Caco-2 (cell line): ENCODE measurements at regions not wholly inside any gene's neighbourhood (a gene's known extent, or its start where the extent isn't known, plus 50 kb on each side); places are given as distances from the start of the nearest gene placed in this dataset.

Experiments used
- BruUV-seq: library from RNA; stranded (reverse); fragments of 400-500 nt; replicated peaks from 2 replicates; lab custom pipeline; 2021; lab: Mats Ljungman, UMichigan
- CTCF ChIA-PET: fragments of 300-600 bp; sonication (Branson Sonifier 250); formaldehyde crosslinking; loops from one replicate; lab custom pipeline; 2022; ENCODE audit warnings: antibody characterized with exemption; lab: Charles Lee
- POLR2A ChIA-PET: fragments of 300-600 bp; sonication (Branson Sonifier 250); formaldehyde crosslinking; loops from one replicate; lab custom pipeline; 2022; ENCODE audit warnings: antibody characterized with exemption; lab: Charles Lee
- DNase-seq, 2 experiments: peaks; one replicate each; pipeline versions ENCODE4 v3.0.0 to v3.0.0-alpha.2; 2020 to 2022
- H3K27me3 ChIP-seq: replicated peaks from 2 replicates; pipeline ENCODE4 v1.6.0; 2011; ENCODE audit warnings: low read length; ENCODE audit not compliant: control insufficient read depth, insufficient read depth
- H3K36me3 ChIP-seq: 2 replicates; pipeline ENCODE4 v1.5.1; 2011; ENCODE audit warnings: low read length; ENCODE audit not compliant: control insufficient read depth, insufficient read depth
- H3K4me1 ChIP-seq: fragments of 250-450 bp; sonication (Bioruptor Pico); 2 replicates; pipeline ENCODE4 v1.5.1; 2020; ENCODE audit warnings: mild to moderate bottlenecking
- H3K4me3 ChIP-seq: 2 replicates; pipeline ENCODE4 v1.5.1; 2011; ENCODE audit warnings: low read depth, mild to moderate bottlenecking, control low read depth, low read length
- H3K9me3 ChIP-seq: fragments of 250-450 bp; sonication (Bioruptor Pico); 2 replicates; pipeline ENCODE4 v1.5.1; 2020; ENCODE audit warnings: mild to moderate bottlenecking, moderate library complexity
- H3K27ac Mint-ChIP-seq: one replicate; pipeline ENCODE4 v1.8.0; 2022; ENCODE audit warnings: mixed read lengths; ENCODE audit not compliant: unreplicated experiment
- H3K27me3 Mint-ChIP-seq: one replicate; pipeline ENCODE4 v1.8.0; 2022; ENCODE audit warnings: mixed read lengths; ENCODE audit not compliant: insufficient read depth, unreplicated experiment
- H3K36me3 Mint-ChIP-seq: one replicate; pipeline ENCODE4 v1.8.0; 2022; ENCODE audit warnings: mild to moderate bottlenecking, mixed read lengths; ENCODE audit not compliant: insufficient read depth, unreplicated experiment
- H3K4me1 Mint-ChIP-seq: one replicate; pipeline ENCODE4 v1.8.0; 2022; ENCODE audit warnings: low read depth, mixed read lengths; ENCODE audit not compliant: unreplicated experiment
- H3K4me3 Mint-ChIP-seq: one replicate; pipeline ENCODE4 v1.8.0; 2022; ENCODE audit warnings: mild to moderate bottlenecking, moderate library complexity, mixed read lengths; ENCODE audit not compliant: unreplicated experiment
- H3K9me3 Mint-ChIP-seq: one replicate; pipeline ENCODE4 v1.8.0; 2022; ENCODE audit warnings: mixed read lengths; ENCODE audit not compliant: unreplicated experiment
- CTCF ChIP-seq, 2 experiments: fragments of 200-600 bp in 1 of 2; IDR thresholded peaks; 1 replicate in 1 of 2; 2 replicates in 1 of 2; pipeline versions ENCODE4 v1.5.1 to v1.8.0; 2011 to 2022; ENCODE audit warnings: antibody characterized with exemption in 1 of 2, control low read depth in 1 of 2, inconsistent platforms in 1 of 2, low read depth in 1 of 2, low read length in 1 of 2, mild to moderate bottlenecking in 1 of 2, moderate library complexity in 1 of 2; ENCODE audit not compliant: insufficient read depth in 1 of 2, severe bottlenecking in 1 of 2, unreplicated experiment in 1 of 2
- intact Hi-C: fragments of 100-400 bp; cut with micrococcal nuclease; formaldehyde crosslinking; loops from one replicate; pipeline ENCODE4 v1.10.0; 2022; ENCODE audit not compliant: unreplicated experiment

DNA sequence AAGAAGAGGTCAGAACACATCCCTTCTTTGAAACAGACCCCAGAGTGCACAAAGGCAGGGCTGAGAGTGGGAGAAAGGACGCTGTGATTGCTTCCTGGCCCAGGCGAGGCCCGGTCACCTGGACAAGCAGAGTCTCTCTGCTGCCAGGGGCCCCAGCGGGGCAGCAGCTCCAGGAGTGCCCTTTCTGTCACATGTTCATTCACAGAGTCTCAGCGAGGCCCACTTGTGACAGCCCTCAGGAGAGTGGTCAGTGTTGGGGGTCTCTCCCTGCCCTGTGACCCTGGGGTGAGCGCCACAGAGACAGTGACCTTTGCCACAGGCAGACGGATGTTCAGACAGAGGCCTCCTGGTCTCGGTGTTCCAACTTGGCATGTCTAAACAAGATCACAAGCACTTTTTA, 130.2 kb upstream of the IRX4 start:
- H3K36me3 ChIP-seq: no peaks in the 10 kb centered on the region
- no peak overlapping the region for H3K27ac Mint-ChIP-seq
- no peaks in the 10 kb centered on the region for H3K9me3 ChIP-seq
- POLR2A ChIA-PET: no interaction called here
- no peak overlapping the region for H3K4me3 ChIP-seq
- H3K36me3 Mint-ChIP-seq: no peaks in the 10 kb centered on the region
- intact Hi-C loops: loop anchor here (10.0 kb wide), 1 partner anchor 248 kb away; no protein-coding TSS in a partner anchor
- H3K9me3 Mint-ChIP-seq: no peaks in the 10 kb centered on the region
- peaks cover 23% of the 10 kb centered on the region for H3K27me3 Mint-ChIP-seq
- no peaks in the 10 kb centered on the region for H3K4me1 Mint-ChIP-seq
- H3K27me3 ChIP-seq: no peaks in the 10 kb centered on the region; the same call in 1 of the 2 replicates
- BruUV-seq: no TSS peak
- CTCF ChIA-PET: no interaction called here
- no peak for DNase-seq
- TF ChIP-seq CTCF (IDR thresholded peaks at IDR 0.05; ENCODE audit: insufficient read depth in 1 of 2, low read depth in 1 of 2, low read length in 1 of 2, severe bottlenecking in 1 of 2, unreplicated experiment in 1 of 2): no peak
- H3K4me1 ChIP-seq: no peaks in the 10 kb centered on the region
- H3K4me3 Mint-ChIP-seq: no peak overlapping the region

DNA sequence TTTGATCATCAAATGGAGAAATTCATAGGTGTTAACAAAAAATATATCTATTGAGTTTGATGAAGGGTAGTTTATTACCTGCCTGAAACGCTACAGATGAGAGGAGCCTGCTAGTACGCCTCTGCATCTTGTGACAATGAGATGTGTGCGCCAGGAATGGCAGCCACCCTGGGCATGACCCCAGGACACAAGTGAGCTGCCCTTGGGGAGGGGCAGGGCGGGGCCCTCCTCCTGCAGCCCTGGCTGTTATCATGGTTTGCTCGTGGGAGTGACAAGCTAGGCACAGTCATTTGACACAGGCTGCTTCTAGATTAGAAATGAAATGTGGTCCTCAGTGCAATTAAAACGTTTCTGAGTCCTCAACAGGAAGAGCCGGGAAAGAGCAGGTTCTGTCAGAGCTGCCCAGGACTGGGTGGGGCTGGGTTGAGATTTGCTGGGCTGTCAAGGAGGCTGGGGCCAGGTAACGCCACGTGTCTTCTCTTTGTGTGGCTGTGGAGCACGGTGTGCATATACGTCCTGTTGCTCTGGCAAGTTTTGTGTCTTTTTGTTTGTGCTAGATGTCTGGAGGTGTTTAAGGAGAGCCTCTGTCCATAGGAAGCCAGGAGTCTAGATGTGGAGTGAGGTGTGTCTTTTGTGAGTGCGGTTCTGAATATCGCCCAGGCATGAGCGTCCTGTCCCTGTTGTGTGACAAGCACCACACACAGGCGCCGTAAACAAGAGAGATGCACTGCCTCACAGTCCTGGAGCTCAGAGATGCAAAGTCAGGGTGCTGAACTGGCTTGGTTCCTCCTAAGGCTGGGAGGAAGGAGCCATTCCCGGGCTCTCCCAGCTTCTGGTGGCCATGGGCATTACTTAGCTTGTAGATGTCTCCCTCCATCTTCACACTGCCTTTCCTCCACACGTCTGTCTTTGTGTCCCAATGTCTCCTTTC, 129.0 kb upstream of the IRX4 start:
- no peak for DNase-seq
- no peaks in the 10 kb centered on the region for H3K4me1 ChIP-seq
- Mint-ChIP-seq H3K4me3 (no peak overlapping the region), H3K9me3 (no peaks in the 10 kb centered on the region), H3K27me3 (peaks cover 23% of the 10 kb centered on the region), H3K4me1 (no peaks in the 10 kb centered on the region), H3K27ac (no peak overlapping the region), H3K36me3 (no peaks in the 10 kb centered on the region)
- intact Hi-C loops: loop anchor here (10.0 kb wide), 1 partner anchor 247 kb away; no protein-coding TSS in a partner anchor
- H3K9me3 ChIP-seq: no peaks in the 10 kb centered on the region
- no peaks in the 10 kb centered on the region for H3K36me3 ChIP-seq
- no peaks in the 10 kb centered on the region; the same call in 1 of the 2 replicates for H3K27me3 ChIP-seq
- no peak for TF ChIP-seq CTCF (IDR thresholded peaks at IDR 0.05; ENCODE audit: insufficient read depth in 1 of 2, low read depth in 1 of 2, low read length in 1 of 2, severe bottlenecking in 1 of 2, unreplicated experiment in 1 of 2)
- ChIA-PET POLR2A (no interaction called here), CTCF (no interaction called here)
- BruUV-seq: no TSS peak
- H3K4me3 ChIP-seq: no peak overlapping the region

- POLR2A ChIA-PET: no interaction called here
- Mint-ChIP-seq H3K27me3 (peaks cover 23% of the 10 kb centered on the region), H3K27ac (no peak overlapping the region), H3K4me3 (no peak overlapping the region), H3K4me1 (no peaks in the 10 kb centered on the region), H3K36me3 (no peaks in the 10 kb centered on the region), H3K9me3 (no peaks in the 10 kb centered on the region)
- H3K9me3 ChIP-seq: no peaks in the 10 kb centered on the region
- DNase-seq: no peak
- no peaks in the 10 kb centered on the region; the same call in 1 of the 2 replicates for H3K27me3 ChIP-seq
- CTCF ChIA-PET: no interaction called here
- no peaks in the 10 kb centered on the region for H3K4me1 ChIP-seq
- H3K4me3 ChIP-seq: no peak overlapping the region
- no peak for TF ChIP-seq CTCF (IDR thresholded peaks at IDR 0.05; ENCODE audit: insufficient read depth in 1 of 2, low read depth in 1 of 2, low read length in 1 of 2, severe bottlenecking in 1 of 2, unreplicated experiment in 1 of 2)
- H3K36me3 ChIP-seq: no peaks in the 10 kb centered on the region
- BruUV-seq: no TSS peak
- intact Hi-C loops: loop anchor here (10.0 kb wide), 1 partner anchor 246 kb away; no protein-coding TSS in a partner anchor
These were observed 128.2 kb upstream of the IRX4 start for GRCh38 chr5:2010940-2011339.
